DND-41 (cell line): ENCODE measurements at regions not wholly inside any gene's neighbourhood (a gene's known extent, or its start where the extent isn't known, plus 50 kb on each side); places are given as distances from the start of the nearest gene placed in this dataset.

Experiments
- ATAC-seq: fragments of 200-7000 bp; cut with Tn5 transposase; 3 replicates; pipeline ENCODE4 v1.9.1; 2021; ENCODE audit warnings: low read depth; ENCODE audit not compliant: insufficient read depth
- DNase-seq: peaks from one replicate; pipeline ENCODE4 v3.0.0-alpha.2; 2020
- H2AFZ ChIP-seq: 2 replicates; pipeline ENCODE4 v1.6.0; 2012; ENCODE audit warnings: low read depth, low read length
- H3K27ac ChIP-seq: 2 replicates; pipeline ENCODE4 v1.5.1; 2012; ENCODE audit warnings: low read length, inconsistent platforms
- H3K27me3 ChIP-seq: fragments of 200-600 bp; sonication (generic); 2 replicates; pipeline ENCODE4 v1.6.0; 2012; ENCODE audit warnings: low read length, mild to moderate bottlenecking, inconsistent platforms; ENCODE audit not compliant: insufficient read depth, poor library complexity
- H3K36me3 ChIP-seq: 2 replicates; pipeline ENCODE4 v1.5.1; 2012; ENCODE audit warnings: low read length, inconsistent platforms; ENCODE audit not compliant: insufficient read depth
- H3K4me1 ChIP-seq: 2 replicates; pipeline ENCODE4 v1.5.1; 2012; ENCODE audit warnings: mild to moderate bottlenecking, low read length; ENCODE audit not compliant: insufficient read depth
- H3K4me2 ChIP-seq: 2 replicates; pipeline ENCODE4 v1.6.0; 2012; ENCODE audit warnings: mild to moderate bottlenecking, moderate library complexity, low read length, inconsistent platforms; ENCODE audit not compliant: insufficient read depth
- H3K4me3 ChIP-seq, 2 experiments: fragments of 200-600 bp in 1 of 2; shearing (Covaris generic) in 1 of 2; 2 replicates each; pipeline ENCODE4 v1.5.1; 2012 to 2016; ENCODE audit warnings: inconsistent platforms in 2 of 2, low read length in 2 of 2, mild to moderate bottlenecking in 2 of 2, low read depth in 1 of 2, moderate library complexity in 1 of 2
- H3K79me2 ChIP-seq: 2 replicates; pipeline ENCODE4 v1.6.0; 2012; ENCODE audit warnings: low read length, inconsistent platforms; ENCODE audit not compliant: insufficient read depth
- H3K9ac ChIP-seq: 2 replicates; pipeline ENCODE4 v1.6.0; 2012; ENCODE audit warnings: low read depth, mild to moderate bottlenecking, inconsistent platforms, low read length, moderate library complexity
- H3K9me3 ChIP-seq: 2 replicates; pipeline ENCODE4 v1.5.1; 2012; ENCODE audit warnings: low read length, moderate library complexity, mild to moderate bottlenecking, inconsistent platforms; ENCODE audit not compliant: insufficient read depth, severe bottlenecking
- H4K20me1 ChIP-seq: 2 replicates; pipeline ENCODE4 v1.6.0; 2012; ENCODE audit warnings: low read length; ENCODE audit not compliant: insufficient read depth
- CTCF ChIP-seq: IDR thresholded peaks from 2 replicates; pipeline ENCODE4 v1.5.1; 2012; ENCODE audit warnings: borderline replicate concordance, low read length, moderate library complexity, mild to moderate bottlenecking; ENCODE audit not compliant: poor library complexity, severe bottlenecking; ENCODE audit errors: extremely low read depth
- EZH2 ChIP-seq: IDR thresholded peaks from 3 replicates; pipeline ENCODE4 v1.6.1; 2012; ENCODE audit warnings: borderline replicate concordance, low read depth, mild to moderate bottlenecking, moderate library complexity, low read length, inconsistent platforms; ENCODE audit not compliant: severe bottlenecking

GRCh38 chr10:124161601-124162000 is 68.2 kb upstream of the CHST15 start:
- peaks cover 5% of the 10 kb centered on the region; the same call in 1 of the 2 replicates for H3K4me1 ChIP-seq
- DNase-seq (no peak), ATAC-seq (no peak)
- no peaks in the 10 kb centered on the region for H3K36me3 ChIP-seq
- H3K9ac ChIP-seq = no peak overlapping the region
- no peak overlapping the region for H2AFZ ChIP-seq
- H4K20me1 ChIP-seq = no peaks in the 10 kb centered on the region
- no peak for TF ChIP-seq EZH2
- no peak for TF ChIP-seq CTCF
- H3K9me3 ChIP-seq = peaks cover 5% of the 10 kb centered on the region
- H3K27me3 ChIP-seq = no peaks in the 10 kb centered on the region
- no peaks in the 10 kb centered on the region for H3K79me2 ChIP-seq
- H3K27ac ChIP-seq = no peak overlapping the region
- no peak overlapping the region for H3K4me2 ChIP-seq
- no peak overlapping the region for H3K4me3 ChIP-seq

GRCh38 chr10:124160943-124161582 is 67.7 kb upstream of the CHST15 start:
- Histone ChIP-seq H3K79me2 (no peaks in the 10 kb centered on the region), H4K20me1 (no peaks in the 10 kb centered on the region), H3K4me2 (no peak overlapping the region), H3K4me1 (peaks cover 5% of the 10 kb centered on the region; the same call in 1 of the 2 replicates), H3K27me3 (no peaks in the 10 kb centered on the region), H3K9me3 (peaks cover 5% of the 10 kb centered on the region), H3K27ac (no peak overlapping the region), H3K9ac (no peak overlapping the region), H3K36me3 (no peaks in the 10 kb centered on the region), H2AFZ (no peak overlapping the region), H3K4me3 (no peak overlapping the region)
- no peak for TF ChIP-seq EZH2
- TF ChIP-seq CTCF = no peak
- DNase-seq (no peak), ATAC-seq (no peak)

GRCh38 chr10:124160176-124160575 is 66.8 kb upstream of the CHST15 start:
- Histone ChIP-seq H3K27ac (no peak overlapping the region), H3K79me2 (no peaks in the 10 kb centered on the region), H3K9me3 (peaks cover 5% of the 10 kb centered on the region), H3K4me3 (no peak overlapping the region), H3K4me1 (peaks cover 5% of the 10 kb centered on the region; the same call in 1 of the 2 replicates), H2AFZ (no peak overlapping the region), H3K9ac (no peak overlapping the region), H4K20me1 (no peaks in the 10 kb centered on the region), H3K27me3 (no peaks in the 10 kb centered on the region), H3K36me3 (no peaks in the 10 kb centered on the region), H3K4me2 (no peak overlapping the region)
- ATAC-seq = peak; percentile 43; the same call in 2 of the 3 replicates
- TF ChIP-seq EZH2 (no peak), CTCF (no peak)
- DNase-seq = no peak
